Gastroesophageal sphincter (tissue), 4 donors: ENCODE measurements at regions not wholly inside any gene's neighbourhood (a gene's known extent, or its start where the extent isn't known, plus 50 kb on each side); places are given as distances from the start of the nearest gene placed in this dataset.
A peak's percentile ranks its signal among the peaks of the same experiment; 100 is the strongest.

Source experiments
- ATAC-seq: fragments of 150-250 bp; one replicate; pipeline ENCODE4 v1.9.1; 2016; ENCODE audit warnings: mild to moderate bottlenecking, moderate library complexity
- H3K27ac ChIP-seq, 4 donors: fragments of 200-600 bp; sonication (generic) in 3 of 4; 1 replicate in 3 of 4; 2 replicates in 1 of 4; pipeline ENCODE4 v1.5.1; 2016 to 2019
- H3K27me3 ChIP-seq: fragments of 200-600 bp; sonication (generic); one replicate; pipeline ENCODE4 v1.5.1; 2019
- H3K36me3 ChIP-seq, 2 donors: fragments of 200-600 bp; sonication (generic); one replicate each; pipeline ENCODE4 v1.5.1; 2019; ENCODE audit warnings: control low read depth in 1 of 2
- H3K4me1 ChIP-seq, 3 donors: fragments of 200-600 bp; sonication (generic); 1 replicate in 2 of 3; 2 replicates in 1 of 3; pipeline ENCODE4 v1.5.1; 2016 to 2019; ENCODE audit warnings: control low read depth in 2 of 3
- H3K4me3 ChIP-seq, 2 donors: fragments of 200-600 bp; sonication (generic); one replicate each; pipeline ENCODE4 v1.5.1; 2019; ENCODE audit warnings: mild to moderate bottlenecking in 1 of 2, moderate library complexity in 1 of 2
- H3K9me3 ChIP-seq, 3 donors: fragments of 200-600 bp; sonication (generic); one replicate each; pipeline ENCODE4 v1.5.1; 2017 to 2019; ENCODE audit warnings: control low read depth in 2 of 3
- EP300 ChIP-seq: sonication (generic); formaldehyde crosslinking; IDR thresholded peaks from one replicate; pipeline ENCODE4 v1.6.1; 2017; ENCODE audit warnings: antibody characterized with exemption, mild to moderate bottlenecking
- POLR2A ChIP-seq, 2 donors: fragments of 450-650 bp; IDR thresholded peaks; one replicate each; pipeline ENCODE4 v1.6.1; 2017; ENCODE audit warnings: antibody characterized with exemption in 2 of 2, mild to moderate bottlenecking in 2 of 2, moderate library complexity in 1 of 2
- POLR2AphosphoS5 ChIP-seq: sonication (generic); formaldehyde crosslinking; IDR thresholded peaks from one replicate; pipeline ENCODE4 v1.6.1; 2017; ENCODE audit warnings: antibody characterized with exemption
- WGBS, 2 donors: methylation state at CpG; one replicate each; pipeline ENCODE4 v1.1.5; 2018; ENCODE audit warnings: low coverage in 1 of 2; 5-methylcytosine and 5-hydroxymethylcytosine counted together
- TF ChIP-seq, protein P1 (sequence below), 4 experiments: fragments of 200-600 bp in 2 of 4; fragments of 450-650 bp in 2 of 4; sonication (generic) in 1 of 4; IDR thresholded peaks; one replicate each; pipeline ENCODE4 v1.5.1; 2017 to 2019; ENCODE audit warnings: antibody characterized with exemption in 4 of 4, mild to moderate bottlenecking in 2 of 4, moderate library complexity in 2 of 4

DNA sequence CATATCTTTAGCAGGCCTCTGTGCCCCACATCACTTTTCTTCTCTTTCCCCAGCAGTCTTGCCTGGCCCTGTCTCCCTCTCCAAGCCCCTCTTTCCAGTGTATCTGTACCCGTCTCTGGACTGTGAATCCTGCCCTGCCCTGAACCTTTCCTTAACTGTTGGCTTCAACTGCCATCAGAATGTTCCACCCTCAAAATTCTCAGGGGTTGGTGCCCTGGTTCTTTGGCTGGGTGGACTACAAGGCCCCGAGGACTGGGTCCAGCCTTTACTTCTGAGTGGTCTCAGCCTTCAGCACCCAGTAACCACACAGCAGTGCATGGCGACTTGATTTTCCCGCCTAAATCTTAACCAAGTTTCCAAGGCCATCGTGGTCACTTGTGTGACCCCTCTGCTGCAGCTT lies 333.5 kb upstream of the RGMA start:
- TF ChIP-seq POLR2AphosphoS5 (no peak), EP300 (no peak), POLR2A (IDR thresholded peaks at IDR 0.05) (no peak)
- TF ChIP-seq, protein P1, sequence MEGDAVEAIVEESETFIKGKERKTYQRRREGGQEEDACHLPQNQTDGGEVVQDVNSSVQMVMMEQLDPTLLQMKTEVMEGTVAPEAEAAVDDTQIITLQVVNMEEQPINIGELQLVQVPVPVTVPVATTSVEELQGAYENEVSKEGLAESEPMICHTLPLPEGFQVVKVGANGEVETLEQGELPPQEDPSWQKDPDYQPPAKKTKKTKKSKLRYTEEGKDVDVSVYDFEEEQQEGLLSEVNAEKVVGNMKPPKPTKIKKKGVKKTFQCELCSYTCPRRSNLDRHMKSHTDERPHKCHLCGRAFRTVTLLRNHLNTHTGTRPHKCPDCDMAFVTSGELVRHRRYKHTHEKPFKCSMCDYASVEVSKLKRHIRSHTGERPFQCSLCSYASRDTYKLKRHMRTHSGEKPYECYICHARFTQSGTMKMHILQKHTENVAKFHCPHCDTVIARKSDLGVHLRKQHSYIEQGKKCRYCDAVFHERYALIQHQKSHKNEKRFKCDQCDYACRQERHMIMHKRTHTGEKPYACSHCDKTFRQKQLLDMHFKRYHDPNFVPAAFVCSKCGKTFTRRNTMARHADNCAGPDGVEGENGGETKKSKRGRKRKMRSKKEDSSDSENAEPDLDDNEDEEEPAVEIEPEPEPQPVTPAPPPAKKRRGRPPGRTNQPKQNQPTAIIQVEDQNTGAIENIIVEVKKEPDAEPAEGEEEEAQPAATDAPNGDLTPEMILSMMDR (IDR thresholded peaks at IDR 0.05): no peak
- no peaks in the 10 kb centered on the region for H3K4me1 ChIP-seq
- H3K4me3 ChIP-seq: no peak overlapping the region
- no peaks in the 10 kb centered on the region for H3K9me3 ChIP-seq
- H3K36me3 ChIP-seq: no peaks in the 10 kb centered on the region
- H3K27me3 ChIP-seq: no peaks in the 10 kb centered on the region
- no peak overlapping the region for H3K27ac ChIP-seq
- 80 to 88% methylated on average over 2 of the region's 5 CpGs for WGBS, 2 donors
- ATAC-seq: no peak

DNA sequence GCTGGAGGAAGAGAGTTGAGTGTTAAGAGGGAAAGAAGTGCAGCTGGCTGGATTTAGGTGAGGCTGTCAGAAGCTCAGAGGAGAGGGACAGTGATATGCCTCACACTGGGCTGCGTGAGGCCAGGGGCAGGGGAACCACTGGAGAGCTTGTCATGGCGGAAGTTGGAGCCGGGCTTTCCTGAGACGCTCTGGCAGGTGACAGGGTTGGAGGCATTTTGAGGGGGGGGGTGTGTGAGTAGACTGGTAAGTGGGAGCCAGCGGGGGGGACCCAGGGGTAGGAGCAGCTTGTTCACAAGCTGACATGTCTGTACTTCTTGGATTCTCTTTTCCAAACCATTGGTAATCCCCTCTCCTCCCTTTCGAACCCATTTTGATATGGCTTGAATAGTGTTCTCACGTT lies 331.5 kb upstream of the RGMA start:
- no peak overlapping the region for H3K4me3 ChIP-seq
- no peaks in the 10 kb centered on the region for H3K36me3 ChIP-seq
- no peaks in the 10 kb centered on the region for H3K27me3 ChIP-seq
- no peaks in the 10 kb centered on the region for H3K4me1 ChIP-seq
- H3K9me3 ChIP-seq: no peaks in the 10 kb centered on the region
- H3K27ac ChIP-seq: no peak overlapping the region
- no peak for ATAC-seq
- WGBS, 2 donors: 79 to 86% methylated on average over 6 to 7 of the region's 7 CpGs
- TF ChIP-seq POLR2AphosphoS5: no peak
- TF ChIP-seq, protein P1 (IDR thresholded peaks at IDR 0.05): no peak
- no peak for TF ChIP-seq EP300
- no peak for TF ChIP-seq POLR2A (IDR thresholded peaks at IDR 0.05)

DNA sequence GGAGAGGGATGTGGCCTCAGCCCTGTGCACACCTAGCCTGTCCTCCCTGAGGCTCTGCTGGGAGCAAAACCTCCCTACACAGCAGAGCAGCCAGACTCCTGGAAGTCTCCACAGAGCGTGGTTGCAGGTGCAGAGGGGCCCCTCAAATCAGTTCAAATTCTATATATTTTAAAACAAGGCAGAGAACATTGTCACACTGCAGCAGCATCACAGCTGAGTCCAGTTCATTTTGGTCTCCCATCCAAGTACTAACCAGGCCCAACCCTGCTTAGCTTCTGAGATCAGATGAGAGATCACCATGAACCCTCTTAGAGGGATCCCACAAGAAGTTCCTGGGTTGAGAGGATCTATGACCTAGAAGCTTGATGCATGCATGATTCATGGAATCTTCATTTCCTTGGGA lies 331.0 kb upstream of the RGMA start:
- H3K4me3 ChIP-seq: no peak overlapping the region
- no peaks in the 10 kb centered on the region for H3K4me1 ChIP-seq
- H3K36me3 ChIP-seq: no peaks in the 10 kb centered on the region
- no peaks in the 10 kb centered on the region for H3K27me3 ChIP-seq
- 60 to 100% methylated on average over 1 of the region's 1 CpG for WGBS, 2 donors
- no peaks in the 10 kb centered on the region for H3K9me3 ChIP-seq
- TF ChIP-seq EP300 (no peak), POLR2AphosphoS5 (no peak), POLR2A (IDR thresholded peaks at IDR 0.05) (no peak)
- TF ChIP-seq, protein P1 (IDR thresholded peaks at IDR 0.05): no peak
- no peak overlapping the region for H3K27ac ChIP-seq
- ATAC-seq: no peak

DNA sequence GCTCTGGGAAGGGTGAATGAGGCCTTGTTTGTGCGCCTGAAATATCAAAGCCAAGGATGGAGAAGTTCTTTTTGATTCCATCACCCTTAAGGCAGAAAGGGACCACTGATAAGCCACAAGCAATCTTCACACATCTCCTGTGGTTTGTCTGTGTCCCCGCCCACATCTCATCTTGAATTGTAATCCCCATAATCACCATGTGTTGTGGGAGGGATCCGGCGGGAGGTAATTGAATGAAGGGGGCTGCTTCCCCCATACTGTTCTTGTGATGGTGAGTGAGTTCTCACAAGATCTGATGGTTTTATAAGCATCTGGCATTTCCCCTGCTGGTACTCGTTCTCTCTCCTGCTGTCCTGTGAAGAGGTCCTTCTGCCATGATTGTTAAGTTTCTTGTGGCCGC lies 329.6 kb upstream of the RGMA start:
- Histone ChIP-seq H3K27ac (no peak overlapping the region), H3K36me3 (no peaks in the 10 kb centered on the region), H3K4me1 (no peaks in the 10 kb centered on the region), H3K27me3 (no peaks in the 10 kb centered on the region), H3K9me3 (no peaks in the 10 kb centered on the region), H3K4me3 (no peak overlapping the region)
- no peak for ATAC-seq
- TF ChIP-seq, protein P1 (IDR thresholded peaks at IDR 0.05): no peak
- no peak for TF ChIP-seq POLR2AphosphoS5
- TF ChIP-seq POLR2A (IDR thresholded peaks at IDR 0.05): no peak
- TF ChIP-seq EP300: no peak
- WGBS, 2 donors: 83 to 92% methylated on average over 4 to 6 of the region's 6 CpGs

DNA sequence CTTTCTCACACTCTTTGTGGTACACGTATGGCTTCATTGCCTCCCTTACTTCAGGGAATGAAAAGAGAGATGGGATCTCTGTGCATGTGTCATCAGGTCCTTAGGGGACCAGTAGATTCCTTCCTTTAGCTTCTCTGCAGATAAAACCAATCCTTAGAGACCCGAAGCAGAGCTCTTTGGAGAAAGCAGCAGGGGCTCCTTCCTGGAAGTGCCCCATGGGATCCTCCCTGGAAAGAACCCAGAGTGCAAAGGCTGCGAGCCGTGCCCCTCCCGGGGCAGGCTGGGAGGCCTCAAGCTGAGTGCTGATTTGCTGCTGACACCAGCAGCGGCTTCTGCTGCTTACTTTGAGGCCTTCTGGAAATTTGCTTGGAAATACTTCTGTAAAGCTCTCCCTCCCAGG lies 328.6 kb upstream of the RGMA start:
- H3K9me3 ChIP-seq: no peaks in the 10 kb centered on the region
- H3K4me1 ChIP-seq: no peaks in the 10 kb centered on the region
- H3K36me3 ChIP-seq: no peaks in the 10 kb centered on the region
- no peaks in the 10 kb centered on the region for H3K27me3 ChIP-seq
- peak; percentile 34 for ATAC-seq
- TF ChIP-seq POLR2AphosphoS5: no peak
- no peak for TF ChIP-seq POLR2A (IDR thresholded peaks at IDR 0.05)
- TF ChIP-seq, protein P1 (IDR thresholded peaks at IDR 0.05): no peak
- no peak for TF ChIP-seq EP300
- WGBS, 2 donors: 58% methylated on average over 4 of the region's 6 CpGs
- H3K4me3 ChIP-seq: no peak overlapping the region
- peak overlapping the region in 1 of 4 donors; percentile 37 for H3K27ac ChIP-seq
